ENCODE measurements at regions not wholly inside any gene's neighbourhood (a gene's known extent, or its start where the extent isn't known, plus 50 kb on each side); places are given as distances from the start of the nearest gene placed in this dataset.

- peak in 2 of 5 experiments; percentile 35 to 52 for TF ChIP-seq CTCF (IDR thresholded peaks at IDR 0.05 in 4 of 5, conservative IDR thresholded peaks at IDR 0.05 in 1 of 5)
- TF ChIP-seq POLR2A (IDR thresholded peaks at IDR 0.05), result no peak
Observed at GRCh38 chr1:115545791-115546733, 95.7 kb upstream of the VANGL1 start.

Measured in gastrocnemius medialis (tissue), 4 donors.